Activated CD8-positive, alpha-beta memory T cell treated with anti-CD3 and anti-CD28 coated beads, Interleukin-2, amount 10 ng/mL, durations not matched to agents 7 days and 5 days (primary cell): ENCODE measurements at regions not wholly inside any gene's neighbourhood (a gene's known extent, or its start where the extent isn't known, plus 50 kb on each side); places are given as distances from the start of the nearest gene placed in this dataset.

Source experiments
- ATAC-seq: fragments of 150-1000 bp; cut with Tn5 transposase; one replicate; pipeline ENCODE4 v1.10.0; 2021; ENCODE audit warnings: moderate library complexity
- CTCF ChIA-PET: fragments of 350-600 bp; sonication (Branson Sonifier 250); formaldehyde crosslinking; loops from one replicate; lab custom pipeline; 2021; ENCODE audit warnings: antibody characterized with exemption; lab: Charles Lee
- DNase-seq: peaks from one replicate; pipeline ENCODE4 v3.0.0-alpha.2; 2020
- H3K27ac Mint-ChIP-seq: one replicate; pipeline ENCODE4 v1.8.0; 2021; ENCODE audit warnings: mild to moderate bottlenecking, mixed read lengths
- H3K27me3 Mint-ChIP-seq: one replicate; pipeline ENCODE4 v1.8.0; 2021; ENCODE audit warnings: mixed read lengths
- H3K36me3 Mint-ChIP-seq: one replicate; pipeline ENCODE4 v1.8.0; 2021; ENCODE audit warnings: mild to moderate bottlenecking, mixed read lengths
- H3K4me1 Mint-ChIP-seq: one replicate; pipeline ENCODE4 v1.8.0; 2021; ENCODE audit warnings: mixed read lengths
- H3K4me3 Mint-ChIP-seq: one replicate; pipeline ENCODE4 v1.8.0; 2021; ENCODE audit warnings: mild to moderate bottlenecking, moderate library complexity, mixed read lengths
- H3K9me3 Mint-ChIP-seq: one replicate; pipeline ENCODE4 v1.8.0; 2022; ENCODE audit warnings: low read depth, mixed read lengths

DNA sequence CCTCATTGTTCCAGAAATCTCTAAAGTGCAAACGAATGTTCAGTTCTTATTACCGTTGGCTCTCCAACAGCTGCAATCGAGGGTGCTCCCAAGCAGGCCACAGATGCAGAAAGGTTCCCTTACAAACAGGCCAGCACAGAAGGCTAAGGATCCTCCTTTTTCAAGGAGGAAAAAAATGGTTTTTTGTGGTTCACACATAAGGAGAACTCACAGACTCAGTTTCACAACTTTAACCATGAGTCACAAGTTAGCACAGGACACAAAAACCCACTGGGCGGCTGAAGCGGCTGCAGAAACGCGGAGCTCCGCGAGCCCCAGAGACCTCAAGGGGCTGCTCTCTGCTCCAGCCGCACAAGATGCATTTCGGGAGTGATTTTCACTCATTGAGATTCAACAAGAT, 98.2 kb upstream of the PRR5 start:
- H3K27me3 Mint-ChIP-seq: peaks cover 23% of the 10 kb centered on the region
- DNase-seq (no peak), ATAC-seq (no peak)
- no peaks in the 10 kb centered on the region for H3K36me3 Mint-ChIP-seq
- CTCF ChIA-PET: no interaction called here
- no peaks in the 10 kb centered on the region for H3K9me3 Mint-ChIP-seq
- no peak overlapping the region for H3K4me3 Mint-ChIP-seq
- H3K27ac Mint-ChIP-seq: no peak overlapping the region
- no peaks in the 10 kb centered on the region for H3K4me1 Mint-ChIP-seq

- CTCF ChIA-PET: interaction anchor here (0.9 kb wide), 1 partner anchor 24 kb away, joined by 3 read pairs; no protein-coding TSS in a partner anchor
- H3K27me3 Mint-ChIP-seq: peaks cover 25% of the 10 kb centered on the region
- H3K9me3 Mint-ChIP-seq: no peaks in the 10 kb centered on the region
- no peaks in the 10 kb centered on the region for H3K36me3 Mint-ChIP-seq
- DNase-seq: no peak
- H3K4me1 Mint-ChIP-seq: no peaks in the 10 kb centered on the region
- H3K27ac Mint-ChIP-seq: no peak overlapping the region
- no peak overlapping the region for H3K4me3 Mint-ChIP-seq
- ATAC-seq: no peak
These were observed 100.3 kb upstream of the PRR5 start for GRCh38 chr22:44601725-44602124.

DNA sequence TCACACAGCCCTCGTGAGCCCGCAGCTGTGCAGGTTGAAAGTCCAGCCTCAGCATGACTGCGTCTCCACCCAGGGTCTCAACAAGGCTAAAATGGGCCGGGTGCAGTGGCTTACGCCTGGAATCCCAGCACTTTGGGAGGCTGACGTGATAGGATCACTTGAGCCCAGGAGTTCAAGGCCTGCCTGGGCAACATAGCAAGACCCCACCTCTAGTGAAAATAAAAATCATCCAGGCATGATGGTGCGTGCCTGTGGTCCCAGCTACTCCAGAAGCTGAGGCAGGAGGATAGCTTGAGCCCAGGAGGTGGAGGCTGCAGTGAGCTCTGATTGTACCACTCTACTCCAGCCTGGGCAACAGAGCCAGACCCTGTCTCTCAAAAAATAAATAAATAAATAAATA, 100.8 kb upstream of the PRR5 start:
- no peaks in the 10 kb centered on the region for H3K4me1 Mint-ChIP-seq
- CTCF ChIA-PET: interaction anchor here (0.9 kb wide), 1 partner anchor 24 kb away, joined by 3 read pairs; no protein-coding TSS in a partner anchor
- H3K4me3 Mint-ChIP-seq: no peak overlapping the region
- DNase-seq (no peak), ATAC-seq (no peak)
- no peaks in the 10 kb centered on the region for H3K9me3 Mint-ChIP-seq
- peaks cover 30% of the 10 kb centered on the region for H3K27me3 Mint-ChIP-seq
- H3K36me3 Mint-ChIP-seq: no peaks in the 10 kb centered on the region
- H3K27ac Mint-ChIP-seq: no peak overlapping the region

GRCh38 chr22:44600207-44600785, 101.7 kb upstream of the PRR5 start:
- CTCF ChIA-PET: interaction anchor here (1.0 to 1.5 kb wide), 3 partner anchors 11 to 519 kb away, joined by 3 to 6 read pairs (median 4); no protein-coding TSS in a partner anchor
- ATAC-seq: no peak
- Mint-ChIP-seq H3K36me3 (no peaks in the 10 kb centered on the region), H3K27me3 (peaks cover 32% of the 10 kb centered on the region), H3K4me1 (peaks cover 3% of the 10 kb centered on the region), H3K27ac (no peak overlapping the region), H3K9me3 (no peaks in the 10 kb centered on the region), H3K4me3 (no peak overlapping the region)
- no peak for DNase-seq

- Mint-ChIP-seq H3K4me3 (no peak overlapping the region), H3K36me3 (no peaks in the 10 kb centered on the region), H3K27ac (no peak overlapping the region), H3K27me3 (peaks cover 34% of the 10 kb centered on the region), H3K9me3 (no peaks in the 10 kb centered on the region), H3K4me1 (peaks cover 3% of the 10 kb centered on the region)
- no peak for ATAC-seq
- CTCF ChIA-PET: interaction anchor here (1.0 to 1.5 kb wide), 3 partner anchors 11 to 518 kb away, joined by 3 to 6 read pairs (median 4); no protein-coding TSS in a partner anchor
- DNase-seq: no peak
These were observed 101.6 kb upstream of the RTL6 start for GRCh38 chr22:44599500-44600140.

- H3K4me3 Mint-ChIP-seq: no peak overlapping the region
- H3K27me3 Mint-ChIP-seq: peaks cover 38% of the 10 kb centered on the region
- CTCF ChIA-PET: interaction anchor here (1.0 to 1.5 kb wide), 4 partner anchors 12 to 518 kb away, joined by 3 to 6 read pairs (median 4); no protein-coding TSS in a partner anchor
- H3K36me3 Mint-ChIP-seq: no peaks in the 10 kb centered on the region
- H3K9me3 Mint-ChIP-seq: no peaks in the 10 kb centered on the region
- peaks cover 3% of the 10 kb centered on the region for H3K4me1 Mint-ChIP-seq
- ATAC-seq: no peak
- no peak overlapping the region for H3K27ac Mint-ChIP-seq
- no peak for DNase-seq
These were observed 101.1 kb upstream of the RTL6 start for GRCh38 chr22:44599084-44599483.

- Mint-ChIP-seq H3K27ac (no peak overlapping the region), H3K4me1 (peaks cover 3% of the 10 kb centered on the region), H3K36me3 (no peaks in the 10 kb centered on the region), H3K9me3 (no peaks in the 10 kb centered on the region), H3K27me3 (peaks cover 38% of the 10 kb centered on the region), H3K4me3 (no peak overlapping the region)
- DNase-seq: no peak
- ATAC-seq: no peak
- CTCF ChIA-PET: no interaction called here
These were observed 99.6 kb upstream of the RTL6 start for GRCh38 chr22:44597616-44598015.

- ATAC-seq: no peak
- CTCF ChIA-PET: no interaction called here
- no peak for DNase-seq
- Mint-ChIP-seq H3K4me1 (peaks cover 3% of the 10 kb centered on the region), H3K4me3 (no peak overlapping the region), H3K27ac (no peak overlapping the region), H3K9me3 (no peaks in the 10 kb centered on the region), H3K27me3 (peaks cover 36% of the 10 kb centered on the region), H3K36me3 (no peaks in the 10 kb centered on the region)
These were observed 98.5 kb upstream of the RTL6 start for GRCh38 chr22:44596396-44597125.

DNA sequence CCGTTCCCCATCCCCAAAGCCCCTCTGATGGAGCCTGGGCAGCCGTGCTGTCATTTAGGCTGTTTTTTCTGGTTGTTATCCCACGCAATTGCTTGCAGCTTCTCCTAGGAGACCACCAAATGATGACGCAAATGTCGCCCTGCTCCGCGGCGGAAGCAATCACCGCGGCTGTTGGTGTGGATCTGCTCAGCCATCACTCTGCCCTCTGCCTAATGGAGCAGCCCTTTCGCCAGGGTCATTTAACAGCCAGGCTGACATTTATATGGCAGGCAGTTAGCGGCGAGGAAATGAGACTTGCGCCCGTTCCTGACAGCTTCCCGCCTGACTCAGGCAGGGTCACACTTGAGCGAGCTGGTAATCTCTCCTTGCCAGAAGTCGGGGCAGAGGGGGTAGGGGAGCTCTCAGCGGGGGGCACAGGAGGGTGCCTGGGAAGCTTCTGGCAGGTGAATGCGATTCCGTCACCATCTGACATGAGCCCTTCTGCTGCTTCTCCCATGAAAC, 97.9 kb upstream of the RTL6 start:
- Mint-ChIP-seq H3K27ac (no peak overlapping the region), H3K9me3 (no peaks in the 10 kb centered on the region), H3K27me3 (peaks cover 35% of the 10 kb centered on the region), H3K36me3 (no peaks in the 10 kb centered on the region), H3K4me1 (peaks cover 3% of the 10 kb centered on the region), H3K4me3 (no peak overlapping the region)
- DNase-seq: no peak
- peak; percentile 16 for ATAC-seq
- CTCF ChIA-PET: no interaction called here

DNA sequence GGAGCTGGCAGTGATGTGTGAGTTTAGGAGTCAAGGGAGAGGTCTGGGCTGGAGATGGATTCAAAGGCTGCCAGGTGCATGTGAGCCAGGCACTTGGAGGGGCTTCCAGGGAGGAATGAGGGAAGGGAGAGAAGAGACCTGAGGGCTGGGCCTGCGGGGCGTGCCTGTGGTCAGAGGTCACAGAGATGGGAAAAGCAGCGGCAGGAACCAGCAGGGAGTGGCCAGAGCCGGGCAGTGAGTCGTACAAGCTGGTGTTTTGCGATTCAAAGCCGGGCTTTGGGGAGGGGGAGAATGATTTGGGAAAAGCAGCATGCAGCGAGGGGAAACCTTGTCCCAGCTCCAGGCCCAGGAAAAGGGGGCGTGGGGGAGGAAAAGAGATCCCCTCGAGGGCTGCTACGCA, 96.9 kb upstream of the RTL6 start:
- no peaks in the 10 kb centered on the region for H3K9me3 Mint-ChIP-seq
- H3K4me3 Mint-ChIP-seq: no peak overlapping the region
- H3K27ac Mint-ChIP-seq: no peak overlapping the region
- CTCF ChIA-PET: no interaction called here
- peaks cover 28% of the 10 kb centered on the region for H3K27me3 Mint-ChIP-seq
- H3K4me1 Mint-ChIP-seq: peaks cover 3% of the 10 kb centered on the region
- H3K36me3 Mint-ChIP-seq: no peaks in the 10 kb centered on the region
- DNase-seq (no peak), ATAC-seq (no peak)

DNA sequence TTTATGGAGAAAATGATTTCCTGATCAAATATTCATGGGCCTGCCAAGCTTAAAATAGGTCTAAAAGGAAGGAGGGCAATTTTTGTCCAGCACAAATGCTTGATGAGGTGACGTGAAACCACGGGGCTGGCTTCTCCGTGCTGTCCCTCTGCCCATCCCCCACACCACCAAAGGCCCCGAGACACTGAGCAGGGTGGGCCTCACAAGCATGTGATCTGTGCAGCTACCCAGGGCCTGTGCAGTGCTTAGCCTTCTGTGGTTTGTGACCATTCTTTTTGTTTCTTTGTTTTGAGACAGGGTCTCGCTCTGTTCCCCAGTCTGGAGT, 94.8 kb upstream of the RTL6 start:
- no peaks in the 10 kb centered on the region for H3K9me3 Mint-ChIP-seq
- H3K36me3 Mint-ChIP-seq: no peaks in the 10 kb centered on the region
- H3K4me1 Mint-ChIP-seq: peaks cover 5% of the 10 kb centered on the region
- CTCF ChIA-PET: no interaction called here
- DNase-seq: no peak
- H3K27me3 Mint-ChIP-seq: peaks cover 37% of the 10 kb centered on the region
- no peak overlapping the region for H3K4me3 Mint-ChIP-seq
- ATAC-seq: no peak
- no peak overlapping the region for H3K27ac Mint-ChIP-seq

- Mint-ChIP-seq H3K4me1 (peaks cover 8% of the 10 kb centered on the region), H3K4me3 (no peak overlapping the region), H3K36me3 (no peaks in the 10 kb centered on the region), H3K27ac (no peak overlapping the region), H3K27me3 (peaks cover 42% of the 10 kb centered on the region), H3K9me3 (no peaks in the 10 kb centered on the region)
- DNase-seq (no peak), ATAC-seq (no peak)
- CTCF ChIA-PET: no interaction called here
These were observed 94.2 kb upstream of the RTL6 start for GRCh38 chr22:44592126-44592823.

GRCh38 chr22:44591146-44591790, 93.2 kb upstream of the RTL6 start:
- peaks cover 43% of the 10 kb centered on the region for H3K27me3 Mint-ChIP-seq
- peaks cover 12% of the 10 kb centered on the region for H3K4me1 Mint-ChIP-seq
- CTCF ChIA-PET: no interaction called here
- ATAC-seq (no peak), DNase-seq (no peak)
- H3K27ac Mint-ChIP-seq: no peak overlapping the region
- H3K4me3 Mint-ChIP-seq: no peak overlapping the region
- H3K9me3 Mint-ChIP-seq: no peaks in the 10 kb centered on the region
- H3K36me3 Mint-ChIP-seq: no peaks in the 10 kb centered on the region
